ENCODE measurements at regions not wholly inside any gene's neighbourhood (a gene's known extent, or its start where the extent isn't known, plus 50 kb on each side); places are given as distances from the start of the nearest gene placed in this dataset.
"Not testable (repeated sequence)": the region's sequence is repeated elsewhere in the genome, so short reads cannot be mapped to it uniquely, and the experiment has no call there.

- Histone ChIP-seq H3K27ac (ENCODE audit: extremely low read depth, low read depth, low read length) (no peak overlapping the region), H3K9me3 (replicated peaks; ENCODE audit: control insufficient read depth, insufficient read depth, low read depth, low read length) (no peaks in the 10 kb centered on the region), H3K9ac (ENCODE audit: insufficient read depth in 1 of 2, low read depth in 2 of 2, low read length in 2 of 2) (no peak overlapping the region), H3K79me2 (ENCODE audit: control insufficient read depth, insufficient read depth, low read length) (no peaks in the 10 kb centered on the region), H2AFZ (ENCODE audit: low read depth, low read length) (no peak overlapping the region), H3K4me1 (replicated peaks in 1 of 2; ENCODE audit: control insufficient read depth in 2 of 2, insufficient read depth in 2 of 2, low read length in 2 of 2) (peaks cover 0 to 10% of the 10 kb centered on the region in 2 experiments; a peak in 4 of 5 replicates), H3K4me3 (no peak overlapping the region), H3K27me3 (ENCODE audit: control insufficient read depth in 2 of 2, insufficient read depth in 2 of 2, low read length in 2 of 2) (no peaks in the 10 kb centered on the region), H3K36me3 (ENCODE audit: control insufficient read depth, insufficient read depth, low read length) (no peaks in the 10 kb centered on the region), H3K9me1 (ENCODE audit: control insufficient read depth, insufficient read depth, low read length) (no peaks in the 10 kb centered on the region), H3K4me2 (ENCODE audit: insufficient read depth, low read length) (no peak overlapping the region), H4K20me1 (replicated peaks; ENCODE audit: control insufficient read depth, insufficient read depth, low read length) (no peaks in the 10 kb centered on the region)
- WGBS (ENCODE audit: insufficient coverage, low coverage, missing lambda C conversion rate), result 11% methylated on average over 3 of the region's 3 CpGs
- intact Hi-C loops (cut with micrococcal nuclease), result no loop called here
- FAIRE-seq (no peak), DNase-seq (ENCODE audit: extremely low read depth in 1 of 4, low spot score in 3 of 4) (no peak), ATAC-seq (no peak)
- CTCF ChIA-PET (ENCODE audit: low intra/inter-chr PET ratio), result no interaction called here
- BruUV-seq (replicated peaks), result no TSS peak
- in situ Hi-C loops (cut with MboI), result no loop called here
- TF ChIP-seq STAT5A (IDR thresholded peaks at IDR 0.05; ENCODE audit: borderline replicate concordance, low read length) (no peak), BDP1 (IDR thresholded peaks at IDR 0.05; ENCODE audit: insufficient read depth, insufficient read length) (no peak), PHTF2 (CRISPR knock-in tag; IDR thresholded peaks at IDR 0.05) (no peak), ADNP (tag; IDR thresholded peaks at IDR 0.05) (no peak), RHOXF2B (CRISPR knock-in tag; conservative IDR thresholded peaks at IDR 0.05) (no peak)
- POLR2A ChIA-PET, result interaction anchor here (0.7 kb wide), 1 partner anchor 138 kb away, joined by 3 read pairs; no protein-coding TSS in a partner anchor
Observed at GRCh38 chr6:134634466-134634865, 315.4 kb downstream of the ALDH8A1 start.

DNA sequence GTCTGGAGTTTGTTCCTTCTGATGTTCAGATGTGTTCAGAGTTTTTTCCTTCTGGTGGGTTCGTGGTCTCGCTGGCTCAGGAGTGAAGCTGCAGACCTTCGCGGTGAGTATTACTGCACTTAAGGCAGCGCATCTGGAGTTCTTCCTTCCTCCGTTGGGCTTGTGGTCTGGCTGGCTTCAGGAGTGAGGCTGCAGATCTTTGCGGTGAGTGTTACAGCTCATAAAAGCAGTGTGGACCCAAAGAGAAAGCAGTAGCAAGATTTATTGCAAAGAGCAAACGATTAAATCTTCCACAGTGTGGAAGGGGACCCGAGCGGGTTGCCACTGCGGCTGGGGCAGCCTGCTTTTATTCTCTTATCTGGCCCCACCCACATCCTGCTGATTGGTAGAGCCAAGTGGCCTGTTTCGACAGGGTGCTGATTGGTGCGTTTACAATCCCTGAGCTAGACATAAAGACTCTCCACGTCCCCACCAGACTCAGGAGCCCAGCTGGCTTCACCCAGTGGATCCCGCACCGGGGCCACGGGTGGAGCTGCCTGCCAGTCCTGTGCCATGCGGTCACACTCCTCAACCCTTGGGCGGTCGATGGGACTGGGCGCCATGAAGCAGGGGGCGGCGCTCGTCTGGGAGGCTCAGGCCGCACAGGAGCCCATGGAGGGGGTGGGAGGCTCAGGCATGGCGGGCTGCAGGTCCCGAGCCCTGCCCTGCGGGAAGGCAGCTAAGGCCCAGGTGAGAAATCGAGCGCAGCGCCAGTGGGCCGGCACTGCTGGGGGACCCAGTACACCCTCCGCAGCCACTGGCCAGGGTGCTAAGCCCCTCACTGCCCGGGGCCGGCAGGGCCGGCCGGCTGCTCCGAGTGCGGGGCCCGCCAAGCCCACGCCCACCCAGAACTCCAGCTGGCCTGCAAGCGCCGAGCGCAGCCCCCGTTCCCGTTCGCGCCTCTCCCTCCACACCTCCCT lies 315.3 kb upstream of the SGK1 start:
- 51% methylated on average over 26 of the region's 48 CpGs for WGBS (ENCODE audit: insufficient coverage, low coverage, missing lambda C conversion rate)
- in situ Hi-C loops (cut with MboI); H3K36me3 ChIP-seq (ENCODE audit: control insufficient read depth, insufficient read depth, low read length); intact Hi-C loops (cut with micrococcal nuclease); H3K4me3 ChIP-seq; H3K79me2 ChIP-seq (ENCODE audit: control insufficient read depth, insufficient read depth, low read length); CTCF ChIA-PET (ENCODE audit: low intra/inter-chr PET ratio); H3K27ac ChIP-seq (ENCODE audit: extremely low read depth, low read depth, low read length); H3K4me2 ChIP-seq (ENCODE audit: insufficient read depth, low read length); H4K20me1 ChIP-seq (replicated peaks; ENCODE audit: control insufficient read depth, insufficient read depth, low read length); ATAC-seq; DNase-seq (ENCODE audit: extremely low read depth in 1 of 4, low spot score in 3 of 4); H3K9me1 ChIP-seq (ENCODE audit: control insufficient read depth, insufficient read depth, low read length); H3K9me3 ChIP-seq (replicated peaks; ENCODE audit: control insufficient read depth, insufficient read depth, low read depth, low read length); H3K27me3 ChIP-seq (ENCODE audit: control insufficient read depth in 2 of 2, insufficient read depth in 2 of 2, low read length in 2 of 2); FAIRE-seq; H2AFZ ChIP-seq (ENCODE audit: low read depth, low read length); BruUV-seq (replicated peaks); H3K9ac ChIP-seq (ENCODE audit: insufficient read depth in 1 of 2, low read depth in 2 of 2, low read length in 2 of 2): not testable (repeated sequence)
- POLR2A ChIA-PET, result interaction anchor here (0.6 kb wide), 1 partner anchor 10 kb away, joined by 3 read pairs; no protein-coding TSS in a partner anchor
- peak; percentile 40 for TF ChIP-seq MEIS2 (IDR thresholded peaks at IDR 0.05; ENCODE audit: partially characterized antibody)
- peak; percentile 41; the same call in 1 of the 2 replicates for TF ChIP-seq ZNF511 (CRISPR knock-in tag; IDR thresholded peaks at IDR 0.05)
- peak; percentile 33 for TF ChIP-seq NFYB (IDR thresholded peaks at IDR 0.05; ENCODE audit: extremely low read depth, insufficient read length)
- TF ChIP-seq, protein P1, sequence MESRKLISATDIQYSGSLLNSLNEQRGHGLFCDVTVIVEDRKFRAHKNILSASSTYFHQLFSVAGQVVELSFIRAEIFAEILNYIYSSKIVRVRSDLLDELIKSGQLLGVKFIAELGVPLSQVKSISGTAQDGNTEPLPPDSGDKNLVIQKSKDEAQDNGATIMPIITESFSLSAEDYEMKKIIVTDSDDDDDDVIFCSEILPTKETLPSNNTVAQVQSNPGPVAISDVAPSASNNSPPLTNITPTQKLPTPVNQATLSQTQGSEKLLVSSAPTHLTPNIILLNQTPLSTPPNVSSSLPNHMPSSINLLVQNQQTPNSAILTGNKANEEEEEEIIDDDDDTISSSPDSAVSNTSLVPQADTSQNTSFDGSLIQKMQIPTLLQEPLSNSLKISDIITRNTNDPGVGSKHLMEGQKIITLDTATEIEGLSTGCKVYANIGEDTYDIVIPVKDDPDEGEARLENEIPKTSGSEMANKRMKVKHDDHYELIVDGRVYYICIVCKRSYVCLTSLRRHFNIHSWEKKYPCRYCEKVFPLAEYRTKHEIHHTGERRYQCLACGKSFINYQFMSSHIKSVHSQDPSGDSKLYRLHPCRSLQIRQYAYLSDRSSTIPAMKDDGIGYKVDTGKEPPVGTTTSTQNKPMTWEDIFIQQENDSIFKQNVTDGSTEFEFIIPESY (CRISPR knock-in tag; IDR thresholded peaks at IDR 0.05), result peak; percentile 74
- 0 out of 2 replicates have a peak, but pooled peaks have one; percentile 30 for TF ChIP-seq ZNF644 (tag; IDR thresholded peaks at IDR 0.05; ENCODE audit: low read depth)
- H3K4me1 ChIP-seq (replicated peaks in 1 of 2; ENCODE audit: control insufficient read depth in 2 of 2, insufficient read depth in 2 of 2, low read length in 2 of 2), result peaks cover 0 to 10% of the 10 kb centered on the region in 2 experiments; a peak in 4 of 5 replicates
